ENCODE measurements at regions not wholly inside any gene's neighbourhood (a gene's known extent, or its start where the extent isn't known, plus 50 kb on each side); places are given as distances from the start of the nearest gene placed in this dataset.

DNA sequence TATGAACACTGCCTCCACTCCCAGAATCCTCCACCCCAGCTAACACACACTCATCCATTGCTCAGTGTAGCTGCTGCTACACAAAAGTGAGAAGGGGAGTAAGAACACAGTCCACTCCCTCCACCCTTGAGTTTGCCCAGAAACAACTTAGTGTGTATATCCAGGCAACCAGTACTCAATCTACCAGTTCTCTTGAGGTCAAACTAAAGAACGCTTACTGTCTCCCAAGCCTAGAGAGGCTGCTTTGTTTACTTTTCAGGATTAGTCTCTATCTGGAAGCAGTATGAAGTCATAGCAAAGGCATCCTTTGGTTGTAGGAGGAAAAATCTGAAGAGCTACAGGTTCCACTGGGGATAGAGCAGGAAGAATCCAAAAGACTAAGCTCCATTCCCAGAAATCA is 296.3 kb downstream of the KCNN2 start:
- TF ChIP-seq, protein P1, sequence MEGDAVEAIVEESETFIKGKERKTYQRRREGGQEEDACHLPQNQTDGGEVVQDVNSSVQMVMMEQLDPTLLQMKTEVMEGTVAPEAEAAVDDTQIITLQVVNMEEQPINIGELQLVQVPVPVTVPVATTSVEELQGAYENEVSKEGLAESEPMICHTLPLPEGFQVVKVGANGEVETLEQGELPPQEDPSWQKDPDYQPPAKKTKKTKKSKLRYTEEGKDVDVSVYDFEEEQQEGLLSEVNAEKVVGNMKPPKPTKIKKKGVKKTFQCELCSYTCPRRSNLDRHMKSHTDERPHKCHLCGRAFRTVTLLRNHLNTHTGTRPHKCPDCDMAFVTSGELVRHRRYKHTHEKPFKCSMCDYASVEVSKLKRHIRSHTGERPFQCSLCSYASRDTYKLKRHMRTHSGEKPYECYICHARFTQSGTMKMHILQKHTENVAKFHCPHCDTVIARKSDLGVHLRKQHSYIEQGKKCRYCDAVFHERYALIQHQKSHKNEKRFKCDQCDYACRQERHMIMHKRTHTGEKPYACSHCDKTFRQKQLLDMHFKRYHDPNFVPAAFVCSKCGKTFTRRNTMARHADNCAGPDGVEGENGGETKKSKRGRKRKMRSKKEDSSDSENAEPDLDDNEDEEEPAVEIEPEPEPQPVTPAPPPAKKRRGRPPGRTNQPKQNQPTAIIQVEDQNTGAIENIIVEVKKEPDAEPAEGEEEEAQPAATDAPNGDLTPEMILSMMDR (IDR thresholded peaks at IDR 0.05 in 8 of 11, conservative IDR thresholded peaks at IDR 0.05 in 3 of 11), result no peak
- TF ChIP-seq POLR2A (IDR thresholded peaks at IDR 0.05), result no peak
